ENCODE measurements at regions not wholly inside any gene's neighbourhood (a gene's known extent, or its start where the extent isn't known, plus 50 kb on each side); places are given as distances from the start of the nearest gene placed in this dataset.

DNA sequence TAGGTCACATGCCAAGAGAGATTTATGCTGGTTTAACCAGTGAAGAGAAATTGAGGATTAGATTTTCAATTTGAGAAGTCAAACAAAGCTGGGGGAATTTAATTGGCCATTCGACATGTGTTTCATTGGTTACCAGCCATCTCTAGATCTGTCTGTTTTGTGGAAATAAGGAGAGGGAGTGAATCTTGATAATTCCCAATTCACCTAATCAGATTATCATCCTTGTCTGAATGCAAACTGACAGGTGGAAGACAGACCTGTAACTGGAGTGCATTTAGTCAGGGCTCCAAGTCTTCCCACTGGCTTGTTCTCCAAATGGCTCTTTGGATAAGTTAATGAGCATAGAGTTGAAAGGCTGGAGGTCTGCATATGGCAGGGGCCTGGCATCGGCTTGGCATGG lies 1049.3 kb downstream of the NTRK3 start:
- DNase-seq (ENCODE audit: insufficient read length, low spot score) (no peak), FAIRE-seq (no peak)
- TF ChIP-seq POU2F2 (IDR thresholded peaks at IDR 0.05; ENCODE audit: low read depth, low read length) (no peak), PAX5 (IDR thresholded peaks at IDR 0.05; ENCODE audit: insufficient read depth, low read length, severe bottlenecking) (no peak), POLR2AphosphoS5 (IDR thresholded peaks at IDR 0.05; ENCODE audit: low read depth, low read length) (no peak), SPI1 (IDR thresholded peaks at IDR 0.05; ENCODE audit: low read depth, low read length) (no peak), POLR2A (IDR thresholded peaks at IDR 0.05; ENCODE audit: low read depth, low read length) (no peak), TAF1 (IDR thresholded peaks at IDR 0.05; ENCODE audit: low read depth, low read length) (no peak)

DNA sequence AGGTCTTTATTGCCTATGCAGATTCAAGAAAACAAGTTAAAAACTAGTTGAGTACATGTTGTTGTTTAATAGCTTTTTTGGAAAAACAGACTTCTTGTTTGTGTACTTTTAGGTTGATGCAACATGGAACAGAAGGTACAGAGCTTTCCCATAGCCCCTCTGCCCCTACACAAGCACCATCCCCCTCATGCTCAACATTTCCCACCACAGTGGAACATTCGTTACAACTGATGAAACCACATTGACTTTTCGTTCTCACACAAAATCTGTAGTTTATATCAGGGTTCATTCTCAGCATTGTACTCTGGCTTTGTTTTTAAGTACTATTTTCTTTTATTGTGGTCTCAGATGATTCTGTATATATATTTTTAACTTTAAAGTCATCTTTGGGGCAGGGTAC lies 1054.6 kb downstream of the NTRK3 start:
- no peak for FAIRE-seq
- DNase-seq (ENCODE audit: insufficient read length, low spot score), result no peak
- no peak for TF ChIP-seq TAF1 (IDR thresholded peaks at IDR 0.05; ENCODE audit: low read depth, low read length)
- TF ChIP-seq POLR2AphosphoS5 (IDR thresholded peaks at IDR 0.05; ENCODE audit: low read depth, low read length), result no peak
- TF ChIP-seq POLR2A (IDR thresholded peaks at IDR 0.05; ENCODE audit: low read depth, low read length), result no peak
- no peak for TF ChIP-seq SPI1 (IDR thresholded peaks at IDR 0.05; ENCODE audit: low read depth, low read length)
- TF ChIP-seq PAX5 (IDR thresholded peaks at IDR 0.05; ENCODE audit: insufficient read depth, low read length, severe bottlenecking), result no peak
- no peak for TF ChIP-seq POU2F2 (IDR thresholded peaks at IDR 0.05; ENCODE audit: low read depth, low read length)

DNA sequence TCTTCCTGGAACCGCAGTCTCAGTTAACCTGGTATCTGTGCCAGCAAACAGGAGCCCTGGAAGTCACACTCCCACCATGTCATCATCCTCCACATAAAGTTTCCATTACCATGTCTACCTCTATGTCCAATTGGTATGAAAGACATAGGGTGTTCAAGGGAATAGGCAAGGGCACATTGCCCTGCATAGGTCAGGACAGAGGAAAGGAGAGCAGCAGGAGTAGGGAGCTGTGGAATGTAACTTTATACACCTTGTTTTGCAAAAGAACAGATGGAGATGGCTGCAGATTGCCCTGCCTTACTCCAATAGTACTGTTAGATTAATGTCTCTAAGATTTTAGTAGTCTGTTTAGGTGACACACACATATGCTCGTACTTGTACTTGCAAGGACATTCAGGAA lies 1056.4 kb downstream of the NTRK3 start:
- FAIRE-seq, result no peak
- no peak for DNase-seq (ENCODE audit: insufficient read length, low spot score)
- TF ChIP-seq PAX5 (IDR thresholded peaks at IDR 0.05; ENCODE audit: insufficient read depth, low read length, severe bottlenecking), result no peak
- no peak for TF ChIP-seq TAF1 (IDR thresholded peaks at IDR 0.05; ENCODE audit: low read depth, low read length)
- TF ChIP-seq SPI1 (IDR thresholded peaks at IDR 0.05; ENCODE audit: low read depth, low read length), result no peak
- no peak for TF ChIP-seq POU2F2 (IDR thresholded peaks at IDR 0.05; ENCODE audit: low read depth, low read length)
- no peak for TF ChIP-seq POLR2A (IDR thresholded peaks at IDR 0.05; ENCODE audit: low read depth, low read length)
- TF ChIP-seq POLR2AphosphoS5 (IDR thresholded peaks at IDR 0.05; ENCODE audit: low read depth, low read length), result no peak

DNA sequence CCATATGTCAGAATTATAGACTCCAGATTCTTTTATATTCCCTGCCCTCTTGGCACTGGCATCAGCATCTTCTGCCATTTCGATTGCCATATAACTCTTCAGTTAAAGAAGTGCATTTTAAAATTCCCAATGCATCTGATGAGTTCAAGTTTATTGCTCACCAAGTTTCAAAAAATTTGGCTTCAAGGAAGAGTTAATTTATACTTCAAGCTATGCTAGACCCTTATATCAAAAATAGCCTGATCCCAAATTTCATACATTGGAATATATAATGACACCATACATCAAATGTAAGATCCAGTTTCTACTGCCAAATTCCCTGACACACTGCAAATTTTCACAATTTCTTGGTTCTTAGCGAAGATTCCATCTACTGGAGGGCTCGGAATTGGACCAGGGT lies 1058.6 kb downstream of the NTRK3 start:
- no peak for FAIRE-seq
- DNase-seq (ENCODE audit: insufficient read length, low spot score), result no peak
- TF ChIP-seq PAX5 (IDR thresholded peaks at IDR 0.05; ENCODE audit: insufficient read depth, low read length, severe bottlenecking) (no peak), TAF1 (IDR thresholded peaks at IDR 0.05; ENCODE audit: low read depth, low read length) (no peak), POLR2A (IDR thresholded peaks at IDR 0.05; ENCODE audit: low read depth, low read length) (no peak), SPI1 (IDR thresholded peaks at IDR 0.05; ENCODE audit: low read depth, low read length) (no peak), POU2F2 (IDR thresholded peaks at IDR 0.05; ENCODE audit: low read depth, low read length) (no peak), POLR2AphosphoS5 (IDR thresholded peaks at IDR 0.05; ENCODE audit: low read depth, low read length) (no peak)

DNA sequence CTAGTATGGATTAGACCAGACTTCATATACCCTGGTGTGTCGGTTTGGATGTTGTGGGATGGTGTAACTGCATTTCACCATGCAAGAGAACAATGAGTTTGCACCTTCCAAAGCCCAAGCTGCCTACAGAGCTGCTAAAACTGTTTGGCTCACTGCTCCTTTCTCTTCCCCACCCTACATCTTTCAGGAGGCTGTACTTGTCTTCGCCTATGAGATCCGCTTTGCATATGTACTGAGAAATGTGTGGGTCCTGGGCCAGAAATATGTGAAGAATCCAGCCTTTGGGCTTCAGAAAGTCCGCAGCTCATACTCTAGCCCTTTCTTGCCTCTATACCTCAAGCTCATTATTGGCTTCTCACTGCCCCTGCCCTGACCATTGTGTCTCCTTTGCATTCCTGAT lies 1060.0 kb downstream of the NTRK3 start:
- FAIRE-seq (no peak), DNase-seq (ENCODE audit: insufficient read length, low spot score) (no peak)
- no peak for TF ChIP-seq POU2F2 (IDR thresholded peaks at IDR 0.05; ENCODE audit: low read depth, low read length)
- TF ChIP-seq POLR2A (IDR thresholded peaks at IDR 0.05; ENCODE audit: low read depth, low read length), result no peak
- no peak for TF ChIP-seq PAX5 (IDR thresholded peaks at IDR 0.05; ENCODE audit: insufficient read depth, low read length, severe bottlenecking)
- no peak for TF ChIP-seq POLR2AphosphoS5 (IDR thresholded peaks at IDR 0.05; ENCODE audit: low read depth, low read length)
- TF ChIP-seq SPI1 (IDR thresholded peaks at IDR 0.05; ENCODE audit: low read depth, low read length), result no peak
- no peak for TF ChIP-seq TAF1 (IDR thresholded peaks at IDR 0.05; ENCODE audit: low read depth, low read length)

DNA sequence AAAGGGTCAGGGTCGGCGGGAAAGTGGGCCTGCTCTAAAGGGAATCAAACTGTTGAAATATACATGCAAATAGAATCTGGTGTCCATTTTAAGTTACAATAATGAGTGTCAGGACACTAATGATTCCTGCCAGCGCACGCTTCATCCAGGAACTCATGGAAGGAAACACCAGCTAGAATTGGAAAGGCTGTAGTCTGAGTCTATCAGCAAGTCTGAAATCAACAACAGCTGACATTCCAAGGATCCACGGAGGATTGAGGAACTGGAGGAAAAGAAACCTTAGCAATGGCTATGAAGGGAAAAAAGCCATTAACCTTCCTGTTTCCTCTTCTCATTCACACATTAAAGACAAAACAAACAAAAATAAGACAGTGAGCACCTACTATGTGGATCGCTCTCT lies 1063.1 kb downstream of the NTRK3 start:
- TF ChIP-seq PAX5 (IDR thresholded peaks at IDR 0.05; ENCODE audit: insufficient read depth, low read length, severe bottlenecking) (no peak), POLR2AphosphoS5 (IDR thresholded peaks at IDR 0.05; ENCODE audit: low read depth, low read length) (no peak), SPI1 (IDR thresholded peaks at IDR 0.05; ENCODE audit: low read depth, low read length) (no peak), POLR2A (IDR thresholded peaks at IDR 0.05; ENCODE audit: low read depth, low read length) (no peak)
- DNase-seq (ENCODE audit: insufficient read length, low spot score) (no peak), FAIRE-seq (no peak)

DNA sequence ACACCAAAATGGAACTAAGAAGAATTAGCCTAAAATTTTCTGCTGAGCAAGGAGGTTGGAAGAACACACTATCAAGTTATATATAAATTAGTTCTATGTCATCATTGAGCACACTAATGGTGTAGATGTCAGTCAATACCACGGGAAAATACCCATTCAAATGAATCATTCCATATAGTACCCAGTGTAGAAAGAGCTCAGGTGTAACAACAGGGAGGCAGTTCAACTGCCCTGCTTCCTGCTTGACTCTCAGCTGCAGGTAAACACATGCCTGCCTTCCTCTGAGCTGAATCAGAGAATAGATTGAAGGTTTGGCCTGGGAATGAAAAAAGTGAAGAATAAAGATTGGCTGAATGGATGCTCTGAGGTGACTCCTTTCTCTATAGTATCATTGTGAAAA lies 1088.0 kb downstream of the AGBL1 start:
- no peak for FAIRE-seq
- no peak for DNase-seq (ENCODE audit: insufficient read length, low spot score)
- TF ChIP-seq PAX5 (IDR thresholded peaks at IDR 0.05; ENCODE audit: insufficient read depth, low read length, severe bottlenecking) (no peak), POU2F2 (IDR thresholded peaks at IDR 0.05; ENCODE audit: low read depth, low read length) (no peak), POLR2AphosphoS5 (IDR thresholded peaks at IDR 0.05; ENCODE audit: low read depth, low read length) (no peak), SPI1 (IDR thresholded peaks at IDR 0.05; ENCODE audit: low read depth, low read length) (no peak), TAF1 (IDR thresholded peaks at IDR 0.05; ENCODE audit: low read depth, low read length) (no peak), POLR2A (IDR thresholded peaks at IDR 0.05; ENCODE audit: low read depth, low read length) (no peak)

DNA sequence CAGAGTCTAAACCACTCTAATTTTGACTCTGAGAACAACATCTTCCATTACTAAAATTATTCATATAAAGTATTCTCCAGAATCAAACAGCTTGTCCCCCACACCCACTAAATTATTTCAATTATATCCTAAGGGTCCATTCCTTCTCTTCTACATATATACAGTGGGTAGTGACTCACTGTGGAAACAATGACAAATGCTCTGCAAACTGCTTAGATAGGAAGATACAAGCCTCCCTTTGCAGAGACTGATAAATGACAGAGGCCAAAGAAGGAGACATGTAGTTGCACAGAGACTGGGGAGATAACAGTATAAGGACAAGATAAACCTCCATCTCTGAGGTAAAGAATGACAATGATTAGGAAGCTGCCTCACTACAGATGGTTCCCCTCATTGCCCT lies 1087.4 kb downstream of the AGBL1 start:
- DNase-seq (ENCODE audit: insufficient read length, low spot score) (no peak), FAIRE-seq (no peak)
- TF ChIP-seq TAF1 (IDR thresholded peaks at IDR 0.05; ENCODE audit: low read depth, low read length), result no peak
- no peak for TF ChIP-seq POLR2A (IDR thresholded peaks at IDR 0.05; ENCODE audit: low read depth, low read length)
- no peak for TF ChIP-seq POLR2AphosphoS5 (IDR thresholded peaks at IDR 0.05; ENCODE audit: low read depth, low read length)
- TF ChIP-seq SPI1 (IDR thresholded peaks at IDR 0.05; ENCODE audit: low read depth, low read length), result no peak
- no peak for TF ChIP-seq POU2F2 (IDR thresholded peaks at IDR 0.05; ENCODE audit: low read depth, low read length)
- TF ChIP-seq PAX5 (IDR thresholded peaks at IDR 0.05; ENCODE audit: insufficient read depth, low read length, severe bottlenecking), result no peak

DNA sequence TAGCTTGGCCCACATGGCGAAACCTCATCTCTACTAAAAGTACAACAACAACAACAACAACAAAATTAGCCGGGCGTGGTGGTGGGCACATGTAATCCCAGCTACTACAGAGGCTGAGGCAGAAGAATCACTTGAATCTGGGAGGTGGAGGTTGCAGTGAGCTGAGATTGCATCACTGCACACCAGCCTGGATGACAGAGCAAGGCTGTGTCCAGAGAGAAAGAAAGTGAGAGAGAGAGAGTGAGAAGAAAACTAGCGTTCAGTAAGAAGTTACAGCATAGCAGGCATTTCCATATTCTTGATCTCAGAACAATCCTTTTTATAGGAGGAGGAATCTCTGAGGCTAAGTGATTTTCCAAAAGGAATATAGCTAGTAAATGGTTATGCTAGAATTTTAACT lies 1076.1 kb downstream of the AGBL1 start:
- no peak for DNase-seq (ENCODE audit: insufficient read length, low spot score)
- FAIRE-seq, result no peak
- TF ChIP-seq TAF1 (IDR thresholded peaks at IDR 0.05; ENCODE audit: low read depth, low read length) (no peak), POLR2A (IDR thresholded peaks at IDR 0.05; ENCODE audit: low read depth, low read length) (no peak), POLR2AphosphoS5 (IDR thresholded peaks at IDR 0.05; ENCODE audit: low read depth, low read length) (no peak), SPI1 (IDR thresholded peaks at IDR 0.05; ENCODE audit: low read depth, low read length) (no peak), PAX5 (IDR thresholded peaks at IDR 0.05; ENCODE audit: insufficient read depth, low read length, severe bottlenecking) (no peak), POU2F2 (IDR thresholded peaks at IDR 0.05; ENCODE audit: low read depth, low read length) (no peak)

DNA sequence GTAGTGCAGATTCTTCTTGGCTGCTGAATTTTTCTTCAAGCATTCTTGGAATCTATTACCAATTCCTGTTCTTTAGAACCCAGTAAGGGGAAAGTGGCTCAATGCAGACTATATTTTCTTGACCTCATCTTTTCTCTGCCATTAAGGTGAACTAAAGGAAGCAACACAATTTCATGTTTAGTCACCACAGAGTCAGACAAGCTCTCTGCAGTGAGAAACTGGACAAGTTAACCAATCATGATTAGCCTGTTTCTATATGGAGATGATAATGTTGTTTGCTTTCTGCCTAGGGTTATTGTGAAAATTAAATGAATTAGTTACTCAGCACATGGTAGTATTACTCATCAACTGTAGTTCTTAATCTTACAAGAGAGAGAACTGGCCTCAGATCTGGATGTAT lies 1075.1 kb downstream of the AGBL1 start:
- FAIRE-seq (no peak), DNase-seq (ENCODE audit: insufficient read length, low spot score) (no peak)
- TF ChIP-seq POLR2A (IDR thresholded peaks at IDR 0.05; ENCODE audit: low read depth, low read length) (no peak), POU2F2 (IDR thresholded peaks at IDR 0.05; ENCODE audit: low read depth, low read length) (no peak), POLR2AphosphoS5 (IDR thresholded peaks at IDR 0.05; ENCODE audit: low read depth, low read length) (no peak), PAX5 (IDR thresholded peaks at IDR 0.05; ENCODE audit: insufficient read depth, low read length, severe bottlenecking) (no peak), TAF1 (IDR thresholded peaks at IDR 0.05; ENCODE audit: low read depth, low read length) (no peak)
